IMR-90 (cell line): ENCODE measurements at regions not wholly inside any gene's neighbourhood (a gene's known extent, or its start where the extent isn't known, plus 50 kb on each side); places are given as distances from the start of the nearest gene placed in this dataset.

ENCODE experiments used
- ATAC-seq: fragments of 200-7000 bp; cut with Tn5 transposase; 2 replicates; pipeline ENCODE4 v1.9.1; 2020; ENCODE audit warnings: low read depth, mild to moderate bottlenecking, moderate library complexity
- BruUV-seq: library from RNA; stranded (reverse); fragments of 400-500 nt; replicated peaks from 2 replicates; lab custom pipeline; 2021; lab: Mats Ljungman, UMichigan
- CTCF ChIA-PET: fragments of 300-600 bp; formaldehyde crosslinking; extraction: SDS; loops from one replicate; lab custom pipeline; 2021; ENCODE audit warnings: antibody characterized with exemption; lab: Yijun Ruan, JAX
- POLR2A ChIA-PET: fragments of 300-600 bp; sonication (Branson Sonifier 250); formaldehyde crosslinking; loops from one replicate; lab custom pipeline; 2022; ENCODE audit warnings: antibody characterized with exemption; ENCODE audit not compliant: unreplicated experiment; lab: Charles Lee
- DNase-seq: peaks from one replicate; pipeline ENCODE4 v3.0.0; 2013
- H2AFZ ChIP-seq: replicated peaks from 2 replicates; pipeline ENCODE3; 2013; ENCODE audit warnings: low read length, mild to moderate bottlenecking; ENCODE audit not compliant: poor library complexity
- H2AK5ac ChIP-seq: 2 replicates; pipeline ENCODE4 v1.6.1; 2013; ENCODE audit warnings: low read depth, low read length, inconsistent platforms
- H2AK9ac ChIP-seq: replicated peaks from 2 replicates; pipeline ENCODE3; 2013; ENCODE audit warnings: mild to moderate bottlenecking, low read depth, low read length, moderate library complexity; ENCODE audit not compliant: poor library complexity
- H2BK120ac ChIP-seq: 2 replicates; pipeline ENCODE4 v1.6.1; 2013; ENCODE audit warnings: low read depth, low read length, inconsistent platforms
- H2BK15ac ChIP-seq: 3 replicates; pipeline ENCODE4 v1.6.1; 2013; ENCODE audit warnings: low read depth, low read length, inconsistent platforms
- H2BK20ac ChIP-seq: 2 replicates; pipeline ENCODE4 v1.6.1; 2013; ENCODE audit warnings: low read depth, mild to moderate bottlenecking, inconsistent platforms, low read length, moderate library complexity
- H2BK5ac ChIP-seq: 2 replicates; pipeline ENCODE4 v1.6.1; 2013; ENCODE audit warnings: mild to moderate bottlenecking, low read depth, low read length, inconsistent platforms; ENCODE audit not compliant: poor library complexity, severe bottlenecking
- H3K14ac ChIP-seq: replicated peaks from 2 replicates; pipeline ENCODE4 v1.6.1; 2013; ENCODE audit warnings: low read depth, low read length, inconsistent platforms
- H3K18ac ChIP-seq: 2 replicates; pipeline ENCODE4 v1.6.1; 2013; ENCODE audit warnings: low read depth, low read length, control low read depth
- H3K23ac ChIP-seq: 2 replicates; pipeline ENCODE4 v1.6.1; 2013; ENCODE audit warnings: low read depth, low read length, inconsistent platforms
- H3K27ac ChIP-seq: 2 replicates; pipeline ENCODE4 v1.5.1; 2013; ENCODE audit warnings: mild to moderate bottlenecking, control low read depth, low read length; ENCODE audit not compliant: insufficient read depth
- H3K27me3 ChIP-seq: 2 replicates; pipeline ENCODE4 v1.6.1; 2013; ENCODE audit warnings: low read length; ENCODE audit not compliant: control insufficient read depth, insufficient read depth
- H3K36me3 ChIP-seq: 2 replicates; pipeline ENCODE4 v1.6.1; 2013; ENCODE audit warnings: low read length, mixed read lengths; ENCODE audit not compliant: control insufficient read depth, insufficient read depth
- H3K4ac ChIP-seq: 2 replicates; pipeline ENCODE4 v1.6.1; 2013; ENCODE audit warnings: low read depth, low read length, inconsistent platforms
- H3K4me1 ChIP-seq: 2 replicates; pipeline ENCODE4 v1.6.1; 2013; ENCODE audit warnings: low read length, mixed read lengths; ENCODE audit not compliant: control insufficient read depth, insufficient read depth
- H3K4me2 ChIP-seq: 2 replicates; pipeline ENCODE4 v1.6.1; 2013; ENCODE audit warnings: low read depth, mild to moderate bottlenecking, control low read depth, low read length, moderate library complexity
- H3K4me3 ChIP-seq: 2 replicates; pipeline ENCODE4 v1.5.1; 2013; ENCODE audit warnings: low read depth, mild to moderate bottlenecking, control low read depth, low read length, moderate library complexity; ENCODE audit not compliant: insufficient read depth
- H3K56ac ChIP-seq: 2 replicates; pipeline ENCODE4 v1.6.1; 2013; ENCODE audit warnings: low read length, inconsistent platforms; ENCODE audit not compliant: insufficient read depth; ENCODE audit errors: extremely low read depth
- H3K79me1 ChIP-seq, 2 experiments: 2 replicates each; pipeline ENCODE4 v1.6.1; 2013; ENCODE audit warnings: low read length in 2 of 2, inconsistent platforms in 1 of 2, low read depth in 1 of 2
- H3K9ac ChIP-seq: 2 replicates; pipeline ENCODE4 v1.6.1; 2013; ENCODE audit warnings: low read depth, low read length, control low read depth
- H3K9me1 ChIP-seq: 2 replicates; pipeline ENCODE4 v1.6.1; 2013; ENCODE audit warnings: low read length, inconsistent platforms; ENCODE audit not compliant: insufficient read depth
- H3K9me3 ChIP-seq: 2 replicates; pipeline ENCODE4 v1.6.1; 2013; ENCODE audit warnings: low read length; ENCODE audit not compliant: control insufficient read depth, insufficient read depth
- H4K20me1 ChIP-seq: 2 replicates; pipeline ENCODE4 v1.6.1; 2013; ENCODE audit warnings: low read length, inconsistent platforms; ENCODE audit not compliant: insufficient read depth
- H4K5ac ChIP-seq: 2 replicates; pipeline ENCODE4 v1.6.1; 2013; ENCODE audit warnings: mild to moderate bottlenecking, low read depth, low read length, control low read depth
- H4K8ac ChIP-seq, 2 experiments: 2 replicates each; pipeline ENCODE4 v1.6.1; 2013; ENCODE audit warnings: low read depth in 2 of 2, low read length in 2 of 2, control low read depth in 1 of 2, inconsistent platforms in 1 of 2
- H4K91ac ChIP-seq: 2 replicates; pipeline ENCODE4 v1.6.1; 2013; ENCODE audit warnings: low read depth, low read length, inconsistent platforms; ENCODE audit not compliant: insufficient read depth
- BHLHE40 ChIP-seq: fragments of 150-350 bp; IDR thresholded peaks from 2 replicates; pipeline ENCODE4 v1.6.1; 2016; ENCODE audit warnings: mild to moderate bottlenecking, low read depth, low read length
- CEBPB ChIP-seq: IDR thresholded peaks from 2 replicates; pipeline ENCODE4 v1.6.1; 2012; ENCODE audit warnings: low read depth, low read length, improper control_type of control experiment
- CHD1 ChIP-seq: IDR thresholded peaks from 2 replicates; pipeline ENCODE4 v1.6.1; 2012; ENCODE audit warnings: low read depth, low read length, improper control_type of control experiment
- CTCF ChIP-seq: conservative IDR thresholded peaks from 2 replicates; pipeline ENCODE4 v1.5.1; 2012; ENCODE audit warnings: mild to moderate bottlenecking, low read depth, low read length, improper control_type of control experiment
- ELK1 ChIP-seq: fragments of 150-350 bp; IDR thresholded peaks from 2 replicates; pipeline ENCODE4 v1.6.1; 2016; ENCODE audit warnings: low read depth, mild to moderate bottlenecking, low read length, moderate library complexity, borderline replicate concordance
- FOS ChIP-seq: fragments of 150-350 bp; IDR thresholded peaks from 2 replicates; pipeline ENCODE4 v1.6.1; 2016; ENCODE audit warnings: low read depth, low read length
- MAFK ChIP-seq: IDR thresholded peaks from 2 replicates; pipeline ENCODE4 v1.6.1; 2012; ENCODE audit warnings: low read depth, low read length, improper control_type of control experiment
- MAZ ChIP-seq: IDR thresholded peaks from 2 replicates; pipeline ENCODE4 v1.6.1; 2012; ENCODE audit warnings: low read depth, mild to moderate bottlenecking, low read length, improper control_type of control experiment, moderate library complexity, borderline replicate concordance
- MXI1 ChIP-seq: IDR thresholded peaks from 2 replicates; pipeline ENCODE4 v1.6.1; 2012; ENCODE audit warnings: low read depth, mild to moderate bottlenecking, low read length, moderate library complexity, borderline replicate concordance
- NFE2L2 ChIP-seq: fragments of 150-350 bp; IDR thresholded peaks from 2 replicates; pipeline ENCODE4 v1.6.1; 2016; ENCODE audit warnings: low read depth, mild to moderate bottlenecking, low read length
- POLR2A ChIP-seq: IDR thresholded peaks from 2 replicates; pipeline ENCODE4 v1.6.1; 2012; ENCODE audit warnings: mild to moderate bottlenecking, low read depth, low read length
- RAD21 ChIP-seq: IDR thresholded peaks from 2 replicates; pipeline ENCODE4 v1.6.1; 2012; ENCODE audit warnings: low read length, improper control_type of control experiment
- RCOR1 ChIP-seq: IDR thresholded peaks from 2 replicates; pipeline ENCODE4 v1.6.1; 2012; ENCODE audit warnings: mild to moderate bottlenecking, low read length, improper control_type of control experiment; ENCODE audit not compliant: insufficient replicate concordance
- RFX5 ChIP-seq: IDR thresholded peaks from 2 replicates; pipeline ENCODE4 v1.8.0; 2012; ENCODE audit warnings: low read depth, mild to moderate bottlenecking, low read length, moderate library complexity
- SMC3 ChIP-seq: fragments of 150-350 bp; IDR thresholded peaks from 2 replicates; pipeline ENCODE4 v1.6.1; 2016; ENCODE audit warnings: low read depth, mild to moderate bottlenecking, antibody characterized with exemption, low read length, moderate library complexity
- USF2 ChIP-seq: fragments of 150-350 bp; IDR thresholded peaks from 2 replicates; pipeline ENCODE4 v1.6.1; 2017; ENCODE audit warnings: mild to moderate bottlenecking, antibody characterized with exemption, low read length, low read depth
- WGBS, 2 experiments: methylation state at CpG; one replicate each; pipeline versions ENCODE4 v1.1.5 to v1.1.7; 2013; ENCODE audit warnings: missing lambda C conversion rate in 2 of 2; ENCODE audit not compliant: insufficient read length in 1 of 2; ENCODE audit errors: extremely low coverage in 2 of 2; 5-methylcytosine and 5-hydroxymethylcytosine counted together
- dilution Hi-C: fragments of 300-500 bp; cut with HindIII; formaldehyde crosslinking; loops from one replicate; pipeline ENCODE4 v1.14.3; 2018; ENCODE audit warnings: low sequenced_read_pairs; ENCODE audit not compliant: unreplicated experiment
- in situ Hi-C: fragments of 300-500 bp; cut with MboI; formaldehyde crosslinking; loops from 3 replicates; pipeline ENCODE4 v1.14.3; 2019; ENCODE audit warnings: low sequenced_read_pairs, inconsistent platforms, mixed read lengths
- intact Hi-C: fragments of 100-400 bp; cut with micrococcal nuclease; formaldehyde crosslinking; loops from 2 replicates; pipeline ENCODE4 v1.10.0; 2022

GRCh38 chr2:123015186-123015585, 1009.9 kb upstream of the CNTNAP5 start:
- Histone ChIP-seq H4K20me1 (no peaks in the 10 kb centered on the region), H3K4me2 (no peak overlapping the region), H3K27ac (no peak overlapping the region), H3K18ac (no peak overlapping the region), H3K56ac (no peak overlapping the region), H2BK20ac (no peak overlapping the region), H3K4me3 (no peak overlapping the region), H3K14ac (no peak overlapping the region), H3K36me3 (no peaks in the 10 kb centered on the region), H4K5ac (no peak overlapping the region), H2AFZ (no peak overlapping the region), H3K23ac (no peak overlapping the region), H4K8ac (no peak overlapping the region), H3K9ac (no peak overlapping the region), H3K4me1 (no peaks in the 10 kb centered on the region), H2AK5ac (no peak overlapping the region), H4K91ac (no peak overlapping the region), H2BK15ac (no peak overlapping the region), H3K9me1 (no peaks in the 10 kb centered on the region), H2BK120ac (no peak overlapping the region), H2BK5ac (no peak overlapping the region), H3K9me3 (no peaks in the 10 kb centered on the region), H3K4ac (no peak overlapping the region), H3K27me3 (no peaks in the 10 kb centered on the region), H3K79me1 (no peaks in the 10 kb centered on the region), H2AK9ac (no peak overlapping the region)
- POLR2A ChIA-PET = no interaction called here
- ATAC-seq (no peak), DNase-seq (no peak)
- no TSS peak for BruUV-seq
- intact Hi-C loops = no loop called here
- no CpG with 5 or more reads among the region's 2 CpGs for WGBS, 2 experiments
- in situ Hi-C loops = no loop called here
- CTCF ChIA-PET = no interaction called here
- dilution Hi-C loops = no loop called here
- no peak for TF ChIP-seq CEBPB
- TF ChIP-seq USF2 = no peak
- no peak for TF ChIP-seq ELK1
- no peak for TF ChIP-seq RCOR1
- TF ChIP-seq RAD21 = no peak
- TF ChIP-seq CHD1 = no peak
- no peak for TF ChIP-seq MAFK
- no peak for TF ChIP-seq RFX5
- TF ChIP-seq BHLHE40 = no peak
- no peak for TF ChIP-seq NFE2L2
- no peak for TF ChIP-seq POLR2A
- TF ChIP-seq MXI1 = no peak
- TF ChIP-seq SMC3 = no peak
- TF ChIP-seq FOS = no peak
- no peak for TF ChIP-seq CTCF
- no peak for TF ChIP-seq MAZ
